SK-N-SH treated with all-trans-retinoic acid at 6 μM for 48 hours (cell line): ENCODE measurements at regions not wholly inside any gene's neighbourhood (a gene's known extent, or its start where the extent isn't known, plus 50 kb on each side); places are given as distances from the start of the nearest gene placed in this dataset.

Source experiments
- ATAC-seq: fragments of 200-7000 bp; cut with Tn5 transposase; 3 replicates; pipeline ENCODE4 v1.9.1; 2020; ENCODE audit warnings: mild to moderate bottlenecking, moderate library complexity
- ARNTL ChIP-seq: fragments of 450-650 bp; formaldehyde crosslinking; IDR thresholded peaks from 2 replicates; pipeline ENCODE4 v1.5.0; 2020; ENCODE audit warnings: low read depth, mild to moderate bottlenecking, moderate library complexity, borderline replicate concordance
- BACH2 ChIP-seq: fragments of 250-450 bp; sonication (Bioruptor Pico); IDR thresholded peaks from 2 replicates; pipeline ENCODE4 v1.9.0; 2021; ENCODE audit warnings: mild to moderate bottlenecking, borderline replicate concordance
- CSDC2 ChIP-seq: fragments of 250-450 bp; sonication (Bioruptor Pico); IDR thresholded peaks from 2 replicates; pipeline ENCODE4 v1.5.0; 2020; ENCODE audit warnings: mild to moderate bottlenecking, moderate library complexity
- ESRRG ChIP-seq: fragments of 250-450 bp; sonication (Bioruptor Pico); IDR thresholded peaks from 2 replicates; pipeline ENCODE4 v1.6.1; 2021; ENCODE audit warnings: mild to moderate bottlenecking
- GLIS3 ChIP-seq: fragments of 250-450 bp; sonication (Bioruptor Pico); IDR thresholded peaks from 2 replicates; pipeline ENCODE4 v1.5.0; 2020; ENCODE audit warnings: mild to moderate bottlenecking, moderate library complexity
- ISL1 ChIP-seq: fragments of 250-450 bp; sonication (Bioruptor Pico); IDR thresholded peaks from 2 replicates; pipeline ENCODE4 v2.1.2; 2022; ENCODE audit warnings: mild to moderate bottlenecking, moderate library complexity
- OSR1 ChIP-seq: fragments of 250-450 bp; sonication (Bioruptor Pico); IDR thresholded peaks from 2 replicates; pipeline ENCODE4 v1.8.0; 2022; ENCODE audit warnings: moderate library complexity, mild to moderate bottlenecking, inconsistent platforms
- PPARA ChIP-seq: fragments of 250-450 bp; sonication (Bioruptor Pico); IDR thresholded peaks from 2 replicates; pipeline ENCODE4 v1.5.0; 2020; ENCODE audit warnings: mild to moderate bottlenecking, borderline replicate concordance
- RARB ChIP-seq: fragments of 250-450 bp; sonication (Bioruptor Pico); IDR thresholded peaks from 2 replicates; pipeline ENCODE4 v1.8.0; 2021; ENCODE audit warnings: mild to moderate bottlenecking, moderate library complexity
- TCF4 ChIP-seq: fragments of 250-450 bp; sonication (Bioruptor Pico); IDR thresholded peaks from 2 replicates; pipeline ENCODE4 v1.8.0; 2021; ENCODE audit warnings: mild to moderate bottlenecking, moderate library complexity, borderline replicate concordance
- TSHZ2 ChIP-seq: fragments of 250-450 bp; sonication (Bioruptor Pico); IDR thresholded peaks from 2 replicates; pipeline ENCODE4 v1.5.0; 2020; ENCODE audit warnings: mild to moderate bottlenecking, moderate library complexity
- ZC3H10 ChIP-seq: fragments of 250-450 bp; sonication (Bioruptor Pico); IDR thresholded peaks from 2 replicates; pipeline ENCODE4 v1.5.1; 2021; ENCODE audit warnings: mild to moderate bottlenecking, moderate library complexity
- ZFP3 ChIP-seq: fragments of 250-450 bp; sonication (Bioruptor Pico); IDR thresholded peaks from 2 replicates; pipeline ENCODE4 v1.5.0; 2020; ENCODE audit warnings: mild to moderate bottlenecking, moderate library complexity
- ZFP30 ChIP-seq: fragments of 450-650 bp; formaldehyde crosslinking; IDR thresholded peaks from 2 replicates; pipeline ENCODE4 v1.5.0; 2022; ENCODE audit warnings: mild to moderate bottlenecking, moderate library complexity
- ZNF565 ChIP-seq: fragments of 450-650 bp; formaldehyde crosslinking; conservative IDR thresholded peaks from 2 replicates; pipeline ENCODE4 v1.5.0; 2020; ENCODE audit warnings: low read depth, mild to moderate bottlenecking, moderate library complexity
- ZNF70 ChIP-seq: fragments of 450-650 bp; formaldehyde crosslinking; IDR thresholded peaks from 2 replicates; pipeline ENCODE4 v1.5.0; 2020; ENCODE audit warnings: mild to moderate bottlenecking, moderate library complexity
- ZNF8 ChIP-seq: fragments of 450-650 bp; formaldehyde crosslinking; IDR thresholded peaks from 2 replicates; pipeline ENCODE4 v1.5.0; 2020; ENCODE audit warnings: mild to moderate bottlenecking, moderate library complexity
- TF ChIP-seq, protein P1 (sequence below): fragments of 250-450 bp; sonication (Bioruptor Pico); IDR thresholded peaks from 2 replicates; pipeline ENCODE4 v1.5.1; 2021; ENCODE audit warnings: mild to moderate bottlenecking, moderate library complexity
- TF ChIP-seq, protein P2 (sequence below): fragments of 250-450 bp; sonication (Bioruptor Pico); IDR thresholded peaks from 2 replicates; pipeline ENCODE4 v1.8.0; 2020; ENCODE audit warnings: mild to moderate bottlenecking, moderate library complexity, borderline replicate concordance
- TF ChIP-seq, protein P3 (sequence below): fragments of 250-450 bp; sonication (Bioruptor Pico); IDR thresholded peaks from 2 replicates; pipeline ENCODE4 v1.5.1; 2020; ENCODE audit warnings: low read depth, mild to moderate bottlenecking, moderate library complexity
- TF ChIP-seq, protein P4 (sequence below): fragments of 250-450 bp; sonication (Bioruptor Pico); IDR thresholded peaks from 2 replicates; pipeline ENCODE4 v1.8.0; 2021; ENCODE audit warnings: low read depth, mild to moderate bottlenecking, moderate library complexity, borderline replicate concordance

GRCh38 chr14:23696701-23697239, 60.6 kb downstream of the DHRS2 start:
- no peak for ATAC-seq
- TF ChIP-seq BACH2 (no peak), GLIS3 (no peak), OSR1 (CRISPR knock-in tag) (no peak), ZFP3 (no peak), ZNF565 (CRISPR knock-in tag) (no peak), ISL1 (CRISPR knock-in tag) (no peak), TCF4 (CRISPR knock-in tag) (no peak)
- TF ChIP-seq, protein P1, sequence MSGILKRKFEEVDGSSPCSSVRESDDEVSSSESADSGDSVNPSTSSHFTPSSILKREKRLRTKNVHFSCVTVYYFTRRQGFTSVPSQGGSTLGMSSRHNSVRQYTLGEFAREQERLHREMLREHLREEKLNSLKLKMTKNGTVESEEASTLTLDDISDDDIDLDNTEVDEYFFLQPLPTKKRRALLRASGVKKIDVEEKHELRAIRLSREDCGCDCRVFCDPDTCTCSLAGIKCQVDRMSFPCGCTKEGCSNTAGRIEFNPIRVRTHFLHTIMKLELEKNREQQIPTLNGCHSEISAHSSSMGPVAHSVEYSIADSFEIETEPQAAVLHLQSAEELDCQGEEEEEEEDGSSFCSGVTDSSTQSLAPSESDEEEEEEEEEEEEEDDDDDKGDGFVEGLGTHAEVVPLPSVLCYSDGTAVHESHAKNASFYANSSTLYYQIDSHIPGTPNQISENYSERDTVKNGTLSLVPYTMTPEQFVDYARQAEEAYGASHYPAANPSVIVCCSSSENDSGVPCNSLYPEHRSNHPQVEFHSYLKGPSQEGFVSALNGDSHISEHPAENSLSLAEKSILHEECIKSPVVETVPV (CRISPR knock-in tag): no peak
- TF ChIP-seq, protein P2, sequence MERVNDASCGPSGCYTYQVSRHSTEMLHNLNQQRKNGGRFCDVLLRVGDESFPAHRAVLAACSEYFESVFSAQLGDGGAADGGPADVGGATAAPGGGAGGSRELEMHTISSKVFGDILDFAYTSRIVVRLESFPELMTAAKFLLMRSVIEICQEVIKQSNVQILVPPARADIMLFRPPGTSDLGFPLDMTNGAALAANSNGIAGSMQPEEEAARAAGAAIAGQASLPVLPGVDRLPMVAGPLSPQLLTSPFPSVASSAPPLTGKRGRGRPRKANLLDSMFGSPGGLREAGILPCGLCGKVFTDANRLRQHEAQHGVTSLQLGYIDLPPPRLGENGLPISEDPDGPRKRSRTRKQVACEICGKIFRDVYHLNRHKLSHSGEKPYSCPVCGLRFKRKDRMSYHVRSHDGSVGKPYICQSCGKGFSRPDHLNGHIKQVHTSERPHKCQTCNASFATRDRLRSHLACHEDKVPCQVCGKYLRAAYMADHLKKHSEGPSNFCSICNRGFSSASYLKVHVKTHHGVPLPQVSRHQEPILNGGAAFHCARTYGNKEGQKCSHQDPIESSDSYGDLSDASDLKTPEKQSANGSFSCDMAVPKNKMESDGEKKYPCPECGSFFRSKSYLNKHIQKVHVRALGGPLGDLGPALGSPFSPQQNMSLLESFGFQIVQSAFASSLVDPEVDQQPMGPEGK (CRISPR knock-in tag): no peak

DNA sequence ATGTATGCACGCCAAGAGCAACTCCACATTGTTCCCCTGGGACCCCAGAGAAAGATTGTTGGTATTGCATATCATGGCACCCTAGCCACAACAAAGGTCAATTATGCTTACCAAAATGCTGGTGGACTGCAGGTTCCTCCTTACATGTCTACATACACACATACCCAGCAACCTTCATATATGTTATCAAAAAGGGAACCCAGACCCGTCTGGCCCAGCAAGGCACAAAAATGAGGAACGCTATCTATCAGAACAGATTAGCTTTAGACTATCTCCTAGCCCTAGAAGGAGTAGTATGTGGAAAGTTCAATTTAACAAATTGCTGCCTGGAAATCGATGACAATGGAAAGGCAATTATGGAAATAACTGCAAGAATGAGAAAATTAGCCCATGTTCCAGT, 61.5 kb downstream of the DHRS2 start:
- no peak for ATAC-seq
- TF ChIP-seq, protein P3, sequence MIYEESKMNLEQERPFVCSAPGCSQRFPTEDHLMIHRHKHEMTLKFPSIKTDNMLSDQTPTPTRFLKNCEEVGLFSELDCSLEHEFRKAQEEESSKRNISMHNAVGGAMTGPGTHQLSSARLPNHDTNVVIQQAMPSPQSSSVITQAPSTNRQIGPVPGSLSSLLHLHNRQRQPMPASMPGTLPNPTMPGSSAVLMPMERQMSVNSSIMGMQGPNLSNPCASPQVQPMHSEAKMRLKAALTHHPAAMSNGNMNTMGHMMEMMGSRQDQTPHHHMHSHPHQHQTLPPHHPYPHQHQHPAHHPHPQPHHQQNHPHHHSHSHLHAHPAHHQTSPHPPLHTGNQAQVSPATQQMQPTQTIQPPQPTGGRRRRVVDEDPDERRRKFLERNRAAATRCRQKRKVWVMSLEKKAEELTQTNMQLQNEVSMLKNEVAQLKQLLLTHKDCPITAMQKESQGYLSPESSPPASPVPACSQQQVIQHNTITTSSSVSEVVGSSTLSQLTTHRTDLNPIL (CRISPR knock-in tag): no peak
- TF ChIP-seq ZC3H10 (no peak), PPARA (CRISPR knock-in tag) (no peak), ZFP30 (CRISPR knock-in tag) (no peak), ZNF8 (CRISPR knock-in tag) (no peak)

- TF ChIP-seq RARB (CRISPR knock-in tag): no peak
- TF ChIP-seq ZFP30 (CRISPR knock-in tag): no peak
- no peak for TF ChIP-seq BACH2
- TF ChIP-seq ISL1 (CRISPR knock-in tag): no peak
- TF ChIP-seq, protein P2 (CRISPR knock-in tag): no peak
- TF ChIP-seq TSHZ2 (CRISPR knock-in tag): no peak
- no peak for TF ChIP-seq GLIS3
- no peak for TF ChIP-seq ZNF70 (CRISPR knock-in tag)
- TF ChIP-seq ZFP3: no peak
- TF ChIP-seq PPARA (CRISPR knock-in tag): no peak
- no peak for TF ChIP-seq ZNF8 (CRISPR knock-in tag)
- TF ChIP-seq, protein P4, sequence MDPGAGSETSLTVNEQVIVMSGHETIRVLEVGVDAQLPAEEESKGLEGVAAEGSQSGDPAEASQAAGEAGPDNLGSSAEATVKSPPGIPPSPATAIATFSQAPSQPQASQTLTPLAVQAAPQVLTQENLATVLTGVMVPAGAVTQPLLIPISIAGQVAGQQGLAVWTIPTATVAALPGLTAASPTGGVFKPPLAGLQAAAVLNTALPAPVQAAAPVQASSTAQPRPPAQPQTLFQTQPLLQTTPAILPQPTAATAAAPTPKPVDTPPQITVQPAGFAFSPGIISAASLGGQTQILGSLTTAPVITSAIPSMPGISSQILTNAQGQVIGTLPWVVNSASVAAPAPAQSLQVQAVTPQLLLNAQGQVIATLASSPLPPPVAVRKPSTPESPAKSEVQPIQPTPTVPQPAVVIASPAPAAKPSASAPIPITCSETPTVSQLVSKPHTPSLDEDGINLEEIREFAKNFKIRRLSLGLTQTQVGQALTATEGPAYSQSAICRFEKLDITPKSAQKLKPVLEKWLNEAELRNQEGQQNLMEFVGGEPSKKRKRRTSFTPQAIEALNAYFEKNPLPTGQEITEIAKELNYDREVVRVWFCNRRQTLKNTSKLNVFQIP: no peak
- no peak for TF ChIP-seq TCF4 (CRISPR knock-in tag)
- no peak for TF ChIP-seq OSR1 (CRISPR knock-in tag)
- TF ChIP-seq ARNTL (CRISPR knock-in tag): no peak
- no peak for TF ChIP-seq ZC3H10
- TF ChIP-seq CSDC2 (CRISPR knock-in tag): no peak
- TF ChIP-seq ESRRG (CRISPR knock-in tag): no peak
- ATAC-seq: no peak
Measured at GRCh38 chr14:23702656-23703426, 66.7 kb downstream of the DHRS2 start.
